IMR-90 (cell line): ENCODE measurements at regions not wholly inside any gene's neighbourhood (a gene's known extent, or its start where the extent isn't known, plus 50 kb on each side); places are given as distances from the start of the nearest gene placed in this dataset.

ENCODE experiments used
- ATAC-seq: fragments of 200-7000 bp; cut with Tn5 transposase; 2 replicates; pipeline ENCODE4 v1.9.1; 2020; ENCODE audit warnings: low read depth, mild to moderate bottlenecking, moderate library complexity
- BruUV-seq: library from RNA; stranded (reverse); fragments of 400-500 nt; replicated peaks from 2 replicates; lab custom pipeline; 2021; lab: Mats Ljungman, UMichigan
- CTCF ChIA-PET: fragments of 300-600 bp; formaldehyde crosslinking; extraction: SDS; loops from one replicate; lab custom pipeline; 2021; ENCODE audit warnings: antibody characterized with exemption; lab: Yijun Ruan, JAX
- POLR2A ChIA-PET: fragments of 300-600 bp; sonication (Branson Sonifier 250); formaldehyde crosslinking; loops from one replicate; lab custom pipeline; 2022; ENCODE audit warnings: antibody characterized with exemption; ENCODE audit not compliant: unreplicated experiment; lab: Charles Lee
- DNase-seq: peaks from one replicate; pipeline ENCODE4 v3.0.0; 2013
- H2AFZ ChIP-seq: replicated peaks from 2 replicates; pipeline ENCODE3; 2013; ENCODE audit warnings: low read length, mild to moderate bottlenecking; ENCODE audit not compliant: poor library complexity
- H2AK5ac ChIP-seq: 2 replicates; pipeline ENCODE4 v1.6.1; 2013; ENCODE audit warnings: low read depth, low read length, inconsistent platforms
- H2AK9ac ChIP-seq: replicated peaks from 2 replicates; pipeline ENCODE3; 2013; ENCODE audit warnings: mild to moderate bottlenecking, low read depth, low read length, moderate library complexity; ENCODE audit not compliant: poor library complexity
- H2BK120ac ChIP-seq: 2 replicates; pipeline ENCODE4 v1.6.1; 2013; ENCODE audit warnings: low read depth, low read length, inconsistent platforms
- H2BK15ac ChIP-seq: 3 replicates; pipeline ENCODE4 v1.6.1; 2013; ENCODE audit warnings: low read depth, low read length, inconsistent platforms
- H2BK20ac ChIP-seq: 2 replicates; pipeline ENCODE4 v1.6.1; 2013; ENCODE audit warnings: low read depth, mild to moderate bottlenecking, inconsistent platforms, low read length, moderate library complexity
- H2BK5ac ChIP-seq: 2 replicates; pipeline ENCODE4 v1.6.1; 2013; ENCODE audit warnings: mild to moderate bottlenecking, low read depth, low read length, inconsistent platforms; ENCODE audit not compliant: poor library complexity, severe bottlenecking
- H3K14ac ChIP-seq: replicated peaks from 2 replicates; pipeline ENCODE4 v1.6.1; 2013; ENCODE audit warnings: low read depth, low read length, inconsistent platforms
- H3K18ac ChIP-seq: 2 replicates; pipeline ENCODE4 v1.6.1; 2013; ENCODE audit warnings: low read depth, low read length, control low read depth
- H3K23ac ChIP-seq: 2 replicates; pipeline ENCODE4 v1.6.1; 2013; ENCODE audit warnings: low read depth, low read length, inconsistent platforms
- H3K27ac ChIP-seq: 2 replicates; pipeline ENCODE4 v1.5.1; 2013; ENCODE audit warnings: mild to moderate bottlenecking, control low read depth, low read length; ENCODE audit not compliant: insufficient read depth
- H3K27me3 ChIP-seq: 2 replicates; pipeline ENCODE4 v1.6.1; 2013; ENCODE audit warnings: low read length; ENCODE audit not compliant: control insufficient read depth, insufficient read depth
- H3K36me3 ChIP-seq: 2 replicates; pipeline ENCODE4 v1.6.1; 2013; ENCODE audit warnings: low read length, mixed read lengths; ENCODE audit not compliant: control insufficient read depth, insufficient read depth
- H3K4ac ChIP-seq: 2 replicates; pipeline ENCODE4 v1.6.1; 2013; ENCODE audit warnings: low read depth, low read length, inconsistent platforms
- H3K4me1 ChIP-seq: 2 replicates; pipeline ENCODE4 v1.6.1; 2013; ENCODE audit warnings: low read length, mixed read lengths; ENCODE audit not compliant: control insufficient read depth, insufficient read depth
- H3K4me2 ChIP-seq: 2 replicates; pipeline ENCODE4 v1.6.1; 2013; ENCODE audit warnings: low read depth, mild to moderate bottlenecking, control low read depth, low read length, moderate library complexity
- H3K4me3 ChIP-seq: 2 replicates; pipeline ENCODE4 v1.5.1; 2013; ENCODE audit warnings: low read depth, mild to moderate bottlenecking, control low read depth, low read length, moderate library complexity; ENCODE audit not compliant: insufficient read depth
- H3K56ac ChIP-seq: 2 replicates; pipeline ENCODE4 v1.6.1; 2013; ENCODE audit warnings: low read length, inconsistent platforms; ENCODE audit not compliant: insufficient read depth; ENCODE audit errors: extremely low read depth
- H3K79me1 ChIP-seq, 2 experiments: 2 replicates each; pipeline ENCODE4 v1.6.1; 2013; ENCODE audit warnings: low read length in 2 of 2, inconsistent platforms in 1 of 2, low read depth in 1 of 2
- H3K9ac ChIP-seq: 2 replicates; pipeline ENCODE4 v1.6.1; 2013; ENCODE audit warnings: low read depth, low read length, control low read depth
- H3K9me1 ChIP-seq: 2 replicates; pipeline ENCODE4 v1.6.1; 2013; ENCODE audit warnings: low read length, inconsistent platforms; ENCODE audit not compliant: insufficient read depth
- H3K9me3 ChIP-seq: 2 replicates; pipeline ENCODE4 v1.6.1; 2013; ENCODE audit warnings: low read length; ENCODE audit not compliant: control insufficient read depth, insufficient read depth
- H4K20me1 ChIP-seq: 2 replicates; pipeline ENCODE4 v1.6.1; 2013; ENCODE audit warnings: low read length, inconsistent platforms; ENCODE audit not compliant: insufficient read depth
- H4K5ac ChIP-seq: 2 replicates; pipeline ENCODE4 v1.6.1; 2013; ENCODE audit warnings: mild to moderate bottlenecking, low read depth, low read length, control low read depth
- H4K8ac ChIP-seq, 2 experiments: 2 replicates each; pipeline ENCODE4 v1.6.1; 2013; ENCODE audit warnings: low read depth in 2 of 2, low read length in 2 of 2, control low read depth in 1 of 2, inconsistent platforms in 1 of 2
- H4K91ac ChIP-seq: 2 replicates; pipeline ENCODE4 v1.6.1; 2013; ENCODE audit warnings: low read depth, low read length, inconsistent platforms; ENCODE audit not compliant: insufficient read depth
- BHLHE40 ChIP-seq: fragments of 150-350 bp; IDR thresholded peaks from 2 replicates; pipeline ENCODE4 v1.6.1; 2016; ENCODE audit warnings: mild to moderate bottlenecking, low read depth, low read length
- CEBPB ChIP-seq: IDR thresholded peaks from 2 replicates; pipeline ENCODE4 v1.6.1; 2012; ENCODE audit warnings: low read depth, low read length, improper control_type of control experiment
- CHD1 ChIP-seq: IDR thresholded peaks from 2 replicates; pipeline ENCODE4 v1.6.1; 2012; ENCODE audit warnings: low read depth, low read length, improper control_type of control experiment
- FOS ChIP-seq: fragments of 150-350 bp; IDR thresholded peaks from 2 replicates; pipeline ENCODE4 v1.6.1; 2016; ENCODE audit warnings: low read depth, low read length
- MAFK ChIP-seq: IDR thresholded peaks from 2 replicates; pipeline ENCODE4 v1.6.1; 2012; ENCODE audit warnings: low read depth, low read length, improper control_type of control experiment
- MAZ ChIP-seq: IDR thresholded peaks from 2 replicates; pipeline ENCODE4 v1.6.1; 2012; ENCODE audit warnings: low read depth, mild to moderate bottlenecking, low read length, improper control_type of control experiment, moderate library complexity, borderline replicate concordance
- MXI1 ChIP-seq: IDR thresholded peaks from 2 replicates; pipeline ENCODE4 v1.6.1; 2012; ENCODE audit warnings: low read depth, mild to moderate bottlenecking, low read length, moderate library complexity, borderline replicate concordance
- NFE2L2 ChIP-seq: fragments of 150-350 bp; IDR thresholded peaks from 2 replicates; pipeline ENCODE4 v1.6.1; 2016; ENCODE audit warnings: low read depth, mild to moderate bottlenecking, low read length
- POLR2A ChIP-seq: IDR thresholded peaks from 2 replicates; pipeline ENCODE4 v1.6.1; 2012; ENCODE audit warnings: mild to moderate bottlenecking, low read depth, low read length
- RAD21 ChIP-seq: IDR thresholded peaks from 2 replicates; pipeline ENCODE4 v1.6.1; 2012; ENCODE audit warnings: low read length, improper control_type of control experiment
- RCOR1 ChIP-seq: IDR thresholded peaks from 2 replicates; pipeline ENCODE4 v1.6.1; 2012; ENCODE audit warnings: mild to moderate bottlenecking, low read length, improper control_type of control experiment; ENCODE audit not compliant: insufficient replicate concordance
- RFX5 ChIP-seq: IDR thresholded peaks from 2 replicates; pipeline ENCODE4 v1.8.0; 2012; ENCODE audit warnings: low read depth, mild to moderate bottlenecking, low read length, moderate library complexity
- SMC3 ChIP-seq: fragments of 150-350 bp; IDR thresholded peaks from 2 replicates; pipeline ENCODE4 v1.6.1; 2016; ENCODE audit warnings: low read depth, mild to moderate bottlenecking, antibody characterized with exemption, low read length, moderate library complexity
- WGBS, 2 experiments: methylation state at CpG; one replicate each; pipeline versions ENCODE4 v1.1.5 to v1.1.7; 2013; ENCODE audit warnings: missing lambda C conversion rate in 2 of 2; ENCODE audit not compliant: insufficient read length in 1 of 2; ENCODE audit errors: extremely low coverage in 2 of 2; 5-methylcytosine and 5-hydroxymethylcytosine counted together
- dilution Hi-C: fragments of 300-500 bp; cut with HindIII; formaldehyde crosslinking; loops from one replicate; pipeline ENCODE4 v1.14.3; 2018; ENCODE audit warnings: low sequenced_read_pairs; ENCODE audit not compliant: unreplicated experiment
- in situ Hi-C: fragments of 300-500 bp; cut with MboI; formaldehyde crosslinking; loops from 3 replicates; pipeline ENCODE4 v1.14.3; 2019; ENCODE audit warnings: low sequenced_read_pairs, inconsistent platforms, mixed read lengths
- intact Hi-C: fragments of 100-400 bp; cut with micrococcal nuclease; formaldehyde crosslinking; loops from 2 replicates; pipeline ENCODE4 v1.10.0; 2022
- TF ChIP-seq, protein P1 (sequence below): fragments of 150-350 bp; IDR thresholded peaks from 2 replicates; pipeline ENCODE4 v1.6.1; 2016; ENCODE audit warnings: low read depth, mild to moderate bottlenecking, low read length, moderate library complexity, borderline replicate concordance
- TF ChIP-seq, protein P2 (sequence below): conservative IDR thresholded peaks from 2 replicates; pipeline ENCODE4 v1.5.1; 2012; ENCODE audit warnings: mild to moderate bottlenecking, low read depth, low read length, improper control_type of control experiment
- TF ChIP-seq, protein P3 (sequence below): fragments of 150-350 bp; IDR thresholded peaks from 2 replicates; pipeline ENCODE4 v1.6.1; 2017; ENCODE audit warnings: mild to moderate bottlenecking, antibody characterized with exemption, low read length, low read depth

DNA sequence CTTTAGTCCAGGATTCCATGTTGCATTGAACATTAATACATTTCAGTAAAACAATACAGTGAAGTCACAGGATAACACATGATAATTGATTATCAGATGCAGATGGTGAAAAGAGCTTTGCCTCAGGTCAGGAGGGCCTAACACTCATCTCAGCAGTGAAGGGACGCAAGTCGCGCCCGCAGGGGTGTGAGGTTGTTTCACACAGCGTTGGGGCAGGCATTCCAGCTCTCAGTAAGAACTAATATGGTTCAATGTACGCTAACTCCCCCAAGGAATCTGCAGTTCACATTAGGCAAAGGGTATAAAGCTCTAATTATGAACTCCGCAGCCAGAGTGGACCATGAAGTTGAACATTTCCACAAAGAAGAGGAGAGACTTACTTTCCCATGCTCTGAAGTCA is 53.1 kb upstream of the ATL2 start:
- Histone ChIP-seq H3K27ac (no peak overlapping the region), H3K9me1 (no peaks in the 10 kb centered on the region), H3K23ac (no peak overlapping the region), H3K14ac (no peak overlapping the region), H2AK5ac (no peak overlapping the region), H2BK120ac (no peak overlapping the region), H3K56ac (no peak overlapping the region), H2BK20ac (no peak overlapping the region), H4K5ac (no peak overlapping the region), H3K4ac (no peak overlapping the region), H3K9me3 (no peaks in the 10 kb centered on the region; the same call in 1 of the 2 replicates), H3K27me3 (peaks cover 39% of the 10 kb centered on the region), H3K4me3 (no peak overlapping the region), H2BK15ac (no peak overlapping the region), H3K18ac (no peak overlapping the region), H2AK9ac (no peak overlapping the region), H3K4me2 (no peak overlapping the region), H3K4me1 (no peaks in the 10 kb centered on the region), H4K20me1 (no peaks in the 10 kb centered on the region), H4K91ac (no peak overlapping the region), H3K9ac (no peak overlapping the region), H4K8ac (no peak overlapping the region), H3K36me3 (no peaks in the 10 kb centered on the region), H2AFZ (no peak overlapping the region), H3K79me1 (no peaks in the 10 kb centered on the region), H2BK5ac (no peak overlapping the region)
- in situ Hi-C loops = no loop called here
- BruUV-seq = no TSS peak
- DNase-seq (no peak), ATAC-seq (no peak)
- POLR2A ChIA-PET = no interaction called here
- TF ChIP-seq FOS (no peak), RAD21 (no peak), RFX5 (no peak), CEBPB (no peak), MXI1 (no peak), NFE2L2 (no peak), MAZ (no peak), RCOR1 (no peak), MAFK (no peak), POLR2A (no peak), CHD1 (no peak), SMC3 (no peak), BHLHE40 (no peak)
- TF ChIP-seq, protein P1, sequence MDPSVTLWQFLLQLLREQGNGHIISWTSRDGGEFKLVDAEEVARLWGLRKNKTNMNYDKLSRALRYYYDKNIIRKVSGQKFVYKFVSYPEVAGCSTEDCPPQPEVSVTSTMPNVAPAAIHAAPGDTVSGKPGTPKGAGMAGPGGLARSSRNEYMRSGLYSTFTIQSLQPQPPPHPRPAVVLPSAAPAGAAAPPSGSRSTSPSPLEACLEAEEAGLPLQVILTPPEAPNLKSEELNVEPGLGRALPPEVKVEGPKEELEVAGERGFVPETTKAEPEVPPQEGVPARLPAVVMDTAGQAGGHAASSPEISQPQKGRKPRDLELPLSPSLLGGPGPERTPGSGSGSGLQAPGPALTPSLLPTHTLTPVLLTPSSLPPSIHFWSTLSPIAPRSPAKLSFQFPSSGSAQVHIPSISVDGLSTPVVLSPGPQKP = no peak
- TF ChIP-seq, protein P2, sequence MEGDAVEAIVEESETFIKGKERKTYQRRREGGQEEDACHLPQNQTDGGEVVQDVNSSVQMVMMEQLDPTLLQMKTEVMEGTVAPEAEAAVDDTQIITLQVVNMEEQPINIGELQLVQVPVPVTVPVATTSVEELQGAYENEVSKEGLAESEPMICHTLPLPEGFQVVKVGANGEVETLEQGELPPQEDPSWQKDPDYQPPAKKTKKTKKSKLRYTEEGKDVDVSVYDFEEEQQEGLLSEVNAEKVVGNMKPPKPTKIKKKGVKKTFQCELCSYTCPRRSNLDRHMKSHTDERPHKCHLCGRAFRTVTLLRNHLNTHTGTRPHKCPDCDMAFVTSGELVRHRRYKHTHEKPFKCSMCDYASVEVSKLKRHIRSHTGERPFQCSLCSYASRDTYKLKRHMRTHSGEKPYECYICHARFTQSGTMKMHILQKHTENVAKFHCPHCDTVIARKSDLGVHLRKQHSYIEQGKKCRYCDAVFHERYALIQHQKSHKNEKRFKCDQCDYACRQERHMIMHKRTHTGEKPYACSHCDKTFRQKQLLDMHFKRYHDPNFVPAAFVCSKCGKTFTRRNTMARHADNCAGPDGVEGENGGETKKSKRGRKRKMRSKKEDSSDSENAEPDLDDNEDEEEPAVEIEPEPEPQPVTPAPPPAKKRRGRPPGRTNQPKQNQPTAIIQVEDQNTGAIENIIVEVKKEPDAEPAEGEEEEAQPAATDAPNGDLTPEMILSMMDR = no peak
- TF ChIP-seq, protein P3, sequence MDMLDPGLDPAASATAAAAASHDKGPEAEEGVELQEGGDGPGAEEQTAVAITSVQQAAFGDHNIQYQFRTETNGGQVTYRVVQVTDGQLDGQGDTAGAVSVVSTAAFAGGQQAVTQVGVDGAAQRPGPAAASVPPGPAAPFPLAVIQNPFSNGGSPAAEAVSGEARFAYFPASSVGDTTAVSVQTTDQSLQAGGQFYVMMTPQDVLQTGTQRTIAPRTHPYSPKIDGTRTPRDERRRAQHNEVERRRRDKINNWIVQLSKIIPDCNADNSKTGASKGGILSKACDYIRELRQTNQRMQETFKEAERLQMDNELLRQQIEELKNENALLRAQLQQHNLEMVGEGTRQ = no peak
- intact Hi-C loops = no loop called here
- 80% methylated on average over 1 of the region's 7 CpGs; no CpG with 5 or more reads in 1 of the 2 experiments for WGBS, 2 experiments
- dilution Hi-C loops = no loop called here
- CTCF ChIA-PET = no interaction called here
